Tibial artery (tissue), 4 donors: ENCODE measurements at regions not wholly inside any gene's neighbourhood (a gene's known extent, or its start where the extent isn't known, plus 50 kb on each side); places are given as distances from the start of the nearest gene placed in this dataset.

ENCODE experiments used
- DNase-seq, 2 donors: peaks; one replicate each; pipeline ENCODE4 v3.0.0-alpha.2; 2019
- H3K27ac ChIP-seq, 2 donors: fragments of 200-600 bp; sonication (generic) in 1 of 2; 1 replicate in 1 of 2; 2 replicates in 1 of 2; pipeline ENCODE4 v1.5.1; 2018 to 2019; ENCODE audit warnings: mild to moderate bottlenecking in 1 of 2
- H3K27me3 ChIP-seq, 2 donors: fragments of 200-600 bp; sonication (generic) in 1 of 2; one replicate each; pipeline versions ENCODE4 v1.5.1 to v1.6.0; 2016 to 2019
- H3K36me3 ChIP-seq, 3 donors: fragments of 200-600 bp; sonication (generic) in 2 of 3; one replicate each; pipeline ENCODE4 v1.5.1; 2016 to 2019; ENCODE audit warnings: mild to moderate bottlenecking in 2 of 3
- H3K4me1 ChIP-seq, 4 donors: fragments of 200-600 bp; sonication (generic) in 2 of 4; 1 replicate in 3 of 4; 2 replicates in 1 of 4; pipeline ENCODE4 v1.5.1; 2016 to 2019
- H3K4me3 ChIP-seq, 2 donors: fragments of 200-600 bp; sonication (generic) in 1 of 2; 1 replicate in 1 of 2; 2 replicates in 1 of 2; pipeline ENCODE4 v1.5.1; 2018 to 2019; ENCODE audit warnings: mild to moderate bottlenecking in 2 of 2
- H3K9me3 ChIP-seq, 3 donors: fragments of 200-600 bp; sonication (generic) in 1 of 3; one replicate each; pipeline ENCODE4 v1.5.1; 2016 to 2019
- CTCF ChIP-seq, 2 experiments: fragments of 200-600 bp in 1 of 2; fragments of 450-650 bp in 1 of 2; IDR thresholded peaks; one replicate each; pipeline ENCODE4 v1.5.1; 2017 to 2019; ENCODE audit warnings: antibody characterized with exemption in 2 of 2, mild to moderate bottlenecking in 1 of 2, moderate library complexity in 1 of 2
- intact Hi-C: fragments of 100-400 bp; cut with DNase I; formaldehyde crosslinking; loops from one replicate; pipeline ENCODE4 v1.15.0; 2023; ENCODE audit warnings: low total_unique reads

DNA sequence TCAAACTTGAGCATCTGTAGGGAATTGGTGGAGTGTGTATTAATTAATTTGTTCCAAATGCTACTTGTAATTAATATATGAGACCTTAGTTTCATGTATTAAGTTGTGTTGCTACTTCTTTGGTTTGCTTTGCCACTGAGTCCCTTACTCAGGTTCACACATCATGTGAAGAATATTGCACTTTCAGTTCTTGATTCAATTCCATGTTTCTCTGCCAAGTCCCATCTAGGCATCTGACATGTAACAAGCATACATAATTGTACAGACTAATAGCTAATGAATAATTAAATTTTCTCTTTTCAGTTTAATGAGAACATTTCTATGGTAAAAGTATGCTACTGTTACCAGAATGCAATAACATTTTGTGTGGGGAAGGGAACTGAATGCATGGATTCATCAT, 640.0 kb downstream of the TMTC2 start:
- Histone ChIP-seq H3K27ac (no peak overlapping the region), H3K4me1 (no peaks in the 10 kb centered on the region), H3K36me3 (no peaks in the 10 kb centered on the region), H3K27me3 (no peaks in the 10 kb centered on the region), H3K9me3 (no peaks in the 10 kb centered on the region), H3K4me3 (no peak overlapping the region)
- no peak for DNase-seq
- no peak for TF ChIP-seq CTCF (IDR thresholded peaks at IDR 0.05)
- intact Hi-C loops = no loop called here

DNA sequence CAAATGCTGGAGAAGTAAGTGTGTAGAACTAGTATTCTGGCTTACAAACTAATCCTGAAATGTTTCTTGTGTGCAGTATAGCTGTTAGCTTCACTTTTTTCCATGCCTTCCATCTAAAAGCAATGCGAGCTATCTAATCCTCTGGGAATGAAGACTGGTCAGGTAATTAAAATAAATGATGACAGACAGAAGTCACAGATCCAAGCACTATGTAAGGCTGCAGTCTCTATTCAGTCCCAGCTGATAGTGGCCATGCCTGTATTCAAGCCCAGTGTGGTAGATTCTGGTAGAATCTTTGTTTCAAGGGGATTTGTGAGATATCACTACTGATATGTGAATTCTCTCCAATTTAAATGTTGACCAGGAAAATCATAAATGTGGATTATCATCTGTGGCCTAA, 637.2 kb downstream of the TMTC2 start:
- no peaks in the 10 kb centered on the region for H3K36me3 ChIP-seq
- intact Hi-C loops = no loop called here
- no peak for DNase-seq

GRCh38 chr12:83322809-83323208, 636.1 kb downstream of the TMTC2 start:
- no peaks in the 10 kb centered on the region for H3K9me3 ChIP-seq
- H3K36me3 ChIP-seq = no peaks in the 10 kb centered on the region
- H3K27ac ChIP-seq = no peak overlapping the region
- H3K4me3 ChIP-seq = no peak overlapping the region
- intact Hi-C loops = no loop called here
- no peak for DNase-seq
- H3K27me3 ChIP-seq = no peaks in the 10 kb centered on the region
- no peak for TF ChIP-seq CTCF (IDR thresholded peaks at IDR 0.05)
- no peaks in the 10 kb centered on the region for H3K4me1 ChIP-seq

More for the DNA sequence above, 637.2 kb downstream of the TMTC2 start:
- Histone ChIP-seq H3K4me3 (no peak overlapping the region), H3K9me3 (no peaks in the 10 kb centered on the region), H3K4me1 (no peaks in the 10 kb centered on the region), H3K27me3 (no peaks in the 10 kb centered on the region), H3K27ac (no peak overlapping the region)
- no peak for TF ChIP-seq CTCF (IDR thresholded peaks at IDR 0.05)

DNA sequence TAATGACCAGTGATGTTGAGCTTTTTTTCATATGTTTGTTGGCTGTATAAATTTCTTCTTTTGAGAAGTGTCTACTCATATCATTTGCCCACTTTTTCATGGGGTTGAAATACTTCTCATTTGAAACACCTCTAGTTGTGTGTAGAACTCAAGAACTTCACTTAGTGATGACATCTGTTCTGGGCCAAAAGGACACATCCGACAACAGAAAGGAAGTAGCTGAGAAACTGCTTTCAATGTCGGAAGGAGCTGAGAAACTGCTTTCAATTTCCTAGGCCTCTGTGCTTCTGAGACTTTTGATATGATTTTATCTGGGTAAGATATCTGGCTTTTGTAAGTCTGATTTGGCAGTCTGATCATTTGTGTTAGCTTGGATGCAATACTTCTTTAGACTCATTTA, 635.3 kb downstream of the TMTC2 start:
- H3K27ac ChIP-seq = no peak overlapping the region
- DNase-seq = no peak
- H3K4me3 ChIP-seq = no peak overlapping the region
- H3K4me1 ChIP-seq = no peaks in the 10 kb centered on the region
- H3K9me3 ChIP-seq = no peaks in the 10 kb centered on the region
- H3K27me3 ChIP-seq = no peaks in the 10 kb centered on the region
- intact Hi-C loops = no loop called here
- H3K36me3 ChIP-seq = no peaks in the 10 kb centered on the region
- no peak for TF ChIP-seq CTCF (IDR thresholded peaks at IDR 0.05)

GRCh38 chr12:83320350-83320749, 633.6 kb downstream of the TMTC2 start:
- Histone ChIP-seq H3K27ac (no peak overlapping the region), H3K9me3 (no peaks in the 10 kb centered on the region), H3K4me1 (no peaks in the 10 kb centered on the region), H3K4me3 (no peak overlapping the region), H3K27me3 (no peaks in the 10 kb centered on the region), H3K36me3 (no peaks in the 10 kb centered on the region)
- DNase-seq = no peak
- intact Hi-C loops = no loop called here
- no peak for TF ChIP-seq CTCF (IDR thresholded peaks at IDR 0.05)

GRCh38 chr12:83318386-83319098, 631.8 kb downstream of the TMTC2 start:
- no peaks in the 10 kb centered on the region for H3K27me3 ChIP-seq
- intact Hi-C loops = no loop called here
- no peak overlapping the region for H3K27ac ChIP-seq
- H3K9me3 ChIP-seq = no peaks in the 10 kb centered on the region
- H3K4me3 ChIP-seq = no peak overlapping the region
- no peak for DNase-seq
- no peaks in the 10 kb centered on the region for H3K36me3 ChIP-seq
- TF ChIP-seq CTCF (IDR thresholded peaks at IDR 0.05) = no peak
- H3K4me1 ChIP-seq = no peaks in the 10 kb centered on the region
